Ovary (tissue), 7 donors: ENCODE measurements at regions not wholly inside any gene's neighbourhood (a gene's known extent, or its start where the extent isn't known, plus 50 kb on each side); places are given as distances from the start of the nearest gene placed in this dataset.

Experiments
- DNase-seq, 5 donors: peaks; one replicate each; pipeline ENCODE4 v3.0.0-alpha.2; 2019 to 2020
- H3K27ac ChIP-seq, 2 donors: fragments of 200-600 bp; one replicate each; pipeline versions ENCODE4 v1.5.1 to v1.8.0; 2019 to 2022
- H3K27me3 ChIP-seq: fragments of 200-600 bp; one replicate; pipeline ENCODE4 v1.8.0; 2022
- H3K36me3 ChIP-seq: fragments of 200-600 bp; sonication (generic); one replicate; pipeline ENCODE4 v1.5.1; 2019
- H3K4me1 ChIP-seq: one replicate; pipeline ENCODE4 v1.8.1; 2013; ENCODE audit warnings: mild to moderate bottlenecking, moderate library complexity; ENCODE audit not compliant: insufficient read depth
- H3K4me3 ChIP-seq: fragments of 200-600 bp; sonication (generic); one replicate; pipeline ENCODE4 v1.5.1; 2017
- H3K9me3 ChIP-seq, 2 donors: fragments of 200-600 bp in 1 of 2; sonication (generic) in 1 of 2; one replicate each; pipeline versions ENCODE4 v1.5.1 to v1.8.1; 2013 to 2019; ENCODE audit warnings: mild to moderate bottlenecking in 1 of 2, moderate library complexity in 1 of 2
- CTCF ChIP-seq, 3 donors: fragments of 450-650 bp in 2 of 3; fragments of 200-600 bp in 1 of 3; IDR thresholded peaks; one replicate each; pipeline versions ENCODE4 v1.5.1 to v1.8.0; 2016 to 2022; ENCODE audit warnings: antibody characterized with exemption in 3 of 3, mild to moderate bottlenecking in 1 of 3
- EP300 ChIP-seq: sonication (generic); formaldehyde crosslinking; IDR thresholded peaks from one replicate; pipeline ENCODE4 v1.6.1; 2017; ENCODE audit warnings: antibody characterized with exemption
- POLR2A ChIP-seq: fragments of 450-650 bp; IDR thresholded peaks from one replicate; pipeline ENCODE4 v1.6.1; 2017; ENCODE audit warnings: antibody characterized with exemption, mild to moderate bottlenecking, moderate library complexity
- WGBS, 3 donors: extraction: QIAGEN DNeasy Blood & Tissue Kit in 1 of 3; methylation state at CpG; one replicate each; pipeline versions ENCODE4 v1.1.5 to v1.1.7; 2013 to 2017; 5-methylcytosine and 5-hydroxymethylcytosine counted together
- intact Hi-C, 4 donors: fragments of 100-400 bp; cut with DNase I; formaldehyde crosslinking; loops; one replicate each; pipeline versions ENCODE4 v1.11.0 to v1.15.1; 2022 to 2023
- donor health status: DM: no; HTN: no; CAD: no; lungs with moderate emphysema.
- donor health status: DM: no; HTN: no; CAD: no.
- donor health status: Bipolar disorder and iron deficiency.
- donor health status: DM: no; HTN: no; CAD: no.
- donor health status: DM: yes; HTN: yes; CAD: no.

GRCh38 chr2:8266563-8266962 is 415.3 kb upstream of the ID2 start:
- intact Hi-C loops, result no loop called here
- no peaks in the 10 kb centered on the region for H3K36me3 ChIP-seq
- 85 to 88% (median 87%) methylated on average over 3 of the region's 3 CpGs for WGBS, 3 donors
- no peak for DNase-seq
- no peaks in the 10 kb centered on the region for H3K27me3 ChIP-seq
- H3K9me3 ChIP-seq, result no peaks in the 10 kb centered on the region
- TF ChIP-seq CTCF (IDR thresholded peaks at IDR 0.05), result no peak
- no peak for TF ChIP-seq POLR2A
- no peak for TF ChIP-seq EP300
- no peaks in the 10 kb centered on the region for H3K4me1 ChIP-seq
- no peak overlapping the region for H3K4me3 ChIP-seq
- H3K27ac ChIP-seq, result no peak overlapping the region

- Histone ChIP-seq H3K27ac (no peak overlapping the region), H3K4me3 (no peak overlapping the region), H3K27me3 (no peaks in the 10 kb centered on the region), H3K4me1 (no peaks in the 10 kb centered on the region), H3K9me3 (no peaks in the 10 kb centered on the region), H3K36me3 (no peaks in the 10 kb centered on the region)
- intact Hi-C loops, result no loop called here
- no peak for DNase-seq
- TF ChIP-seq EP300, result no peak
- TF ChIP-seq POLR2A, result no peak
- no peak for TF ChIP-seq CTCF (IDR thresholded peaks at IDR 0.05)
- WGBS, 3 donors, result 93 to 97% (median 95%) methylated on average over 3 of the region's 3 CpGs
Measured at GRCh38 chr2:8267048-8267447, 414.8 kb upstream of the ID2 start.

GRCh38 chr2:8267721-8268120 is 414.1 kb upstream of the ID2 start:
- no peaks in the 10 kb centered on the region for H3K4me1 ChIP-seq
- no peaks in the 10 kb centered on the region for H3K27me3 ChIP-seq
- no peaks in the 10 kb centered on the region for H3K9me3 ChIP-seq
- no peak for TF ChIP-seq CTCF (IDR thresholded peaks at IDR 0.05)
- no peak for TF ChIP-seq EP300
- no peak for TF ChIP-seq POLR2A
- DNase-seq, result no peak
- H3K27ac ChIP-seq, result no peak overlapping the region
- H3K36me3 ChIP-seq, result no peaks in the 10 kb centered on the region
- WGBS, 3 donors, result 89 to 90% (median 89%) methylated on average over 3 of the region's 3 CpGs
- intact Hi-C loops, result no loop called here
- H3K4me3 ChIP-seq, result no peak overlapping the region

GRCh38 chr2:8268172-8268783 is 413.6 kb upstream of the ID2 start:
- Histone ChIP-seq H3K9me3 (no peaks in the 10 kb centered on the region), H3K27ac (no peak overlapping the region), H3K27me3 (no peaks in the 10 kb centered on the region), H3K4me3 (no peak overlapping the region), H3K4me1 (no peaks in the 10 kb centered on the region), H3K36me3 (no peaks in the 10 kb centered on the region)
- WGBS, 3 donors, result 50 to 65% (median 55%) methylated on average over 8 of the region's 8 CpGs
- intact Hi-C loops, result no loop called here
- no peak for TF ChIP-seq CTCF (IDR thresholded peaks at IDR 0.05)
- no peak for TF ChIP-seq POLR2A
- TF ChIP-seq EP300, result no peak
- DNase-seq, result peak in 1 of 5 donors; percentile 61
